ENCODE measurements at regions not wholly inside any gene's neighbourhood (a gene's known extent, or its start where the extent isn't known, plus 50 kb on each side); places are given as distances from the start of the nearest gene placed in this dataset.
A peak's percentile ranks its signal among the peaks of the same experiment; 100 is the strongest.
"Not testable (repeated sequence)": the region's sequence is repeated elsewhere in the genome, so short reads cannot be mapped to it uniquely, and the experiment has no call there.

- no peak for DNase-seq (ENCODE audit: low spot score)
Measured at GRCh38 chr21:15204140-15204969, 139.6 kb upstream of the NRIP1 start.

- DNase-seq (ENCODE audit: low spot score) = no peak
Measured at GRCh38 chr21:15204970-15205286, 140.1 kb upstream of the NRIP1 start.

- DNase-seq (ENCODE audit: low spot score) = no peak
Measured at GRCh38 chr21:15206514-15206913, 141.7 kb upstream of the NRIP1 start.

- DNase-seq (ENCODE audit: low spot score) = no peak
Measured at GRCh38 chr21:15207231-15207630, 142.4 kb upstream of the NRIP1 start.

- no peak for DNase-seq (ENCODE audit: low spot score)
Measured at GRCh38 chr21:15207635-15208370, 143.0 kb upstream of the NRIP1 start.

- no peak for DNase-seq (ENCODE audit: low spot score)
Measured at GRCh38 chr21:15208786-15209185, 144.0 kb upstream of the NRIP1 start.

GRCh38 chr21:15209224-15209623 lies 144.4 kb upstream of the NRIP1 start:
- no peak for DNase-seq (ENCODE audit: low spot score)

GRCh38 chr21:15210235-15210678 lies 145.5 kb upstream of the NRIP1 start:
- DNase-seq (ENCODE audit: low spot score) = no peak

GRCh38 chr21:15211491-15212133 lies 146.8 kb upstream of the NRIP1 start:
- no peak for DNase-seq (ENCODE audit: low spot score)

GRCh38 chr21:15212206-15212605 lies 147.4 kb upstream of the NRIP1 start:
- DNase-seq (ENCODE audit: low spot score) = peak; percentile 3

- DNase-seq (ENCODE audit: low spot score) = not testable (repeated sequence)
Measured at GRCh38 chr21:15218476-15218875, 153.7 kb upstream of the NRIP1 start.

- DNase-seq (ENCODE audit: low spot score) = no peak
Measured at GRCh38 chr21:15219039-15219438, 154.2 kb upstream of the NRIP1 start.

GRCh38 chr21:15219894-15220293 lies 155.1 kb upstream of the NRIP1 start:
- peak; percentile 9 for DNase-seq (ENCODE audit: low spot score)

- DNase-seq (ENCODE audit: low spot score) = no peak
Measured at GRCh38 chr21:15221799-15222386, 157.1 kb upstream of the NRIP1 start.

GRCh38 chr21:15222707-15223106 lies 157.9 kb upstream of the NRIP1 start:
- DNase-seq (ENCODE audit: low spot score) = no peak

GRCh38 chr21:15224346-15225086 lies 159.7 kb upstream of the NRIP1 start:
- DNase-seq (ENCODE audit: low spot score) = no peak

- DNase-seq (ENCODE audit: low spot score) = no peak
Measured at GRCh38 chr21:15227919-15228318, 163.1 kb upstream of the NRIP1 start.

GRCh38 chr21:15229390-15229789 lies 164.6 kb upstream of the NRIP1 start:
- no peak for DNase-seq (ENCODE audit: low spot score)

GRCh38 chr21:15233611-15234010 lies 168.8 kb upstream of the NRIP1 start:
- no peak for DNase-seq (ENCODE audit: low spot score)

GRCh38 chr21:15236111-15236510 lies 171.3 kb upstream of the NRIP1 start:
- no peak for DNase-seq (ENCODE audit: low spot score)

GRCh38 chr21:15240848-15241247 lies 176.0 kb upstream of the NRIP1 start:
- no peak for DNase-seq (ENCODE audit: low spot score)

Measured in NAMALWA (cell line).